ENCODE measurements at regions not wholly inside any gene's neighbourhood (a gene's known extent, or its start where the extent isn't known, plus 50 kb on each side); places are given as distances from the start of the nearest gene placed in this dataset.

GRCh38 chr5:153096381-153096780 lies 394.1 kb upstream of the GRIA1 start:
- no peak for TF ChIP-seq EZH2 (IDR thresholded peaks at IDR 0.05)
- TF ChIP-seq POLR2AphosphoS5 (IDR thresholded peaks at IDR 0.05; ENCODE audit: borderline replicate concordance, low read depth, low read length), result no peak
- no peak for TF ChIP-seq FOXP2 (optimal IDR thresholded peaks at IDR 0.05; ENCODE audit: control extremely low read depth, extremely low read length, insufficient read depth)

Data from SK-N-MC (cell line).